CD4-positive, alpha-beta T cell treated with Interleukin-1 beta for 1 hour (primary cell): ENCODE measurements at regions not wholly inside any gene's neighbourhood (a gene's known extent, or its start where the extent isn't known, plus 50 kb on each side); places are given as distances from the start of the nearest gene placed in this dataset.
A peak's percentile ranks its signal among the peaks of the same experiment; 100 is the strongest.
"Not testable (repeated sequence)": the region's sequence is repeated elsewhere in the genome, so short reads cannot be mapped to it uniquely, and the experiment has no call there.

Experiments
- DNase-seq, 2 donors: peaks; one replicate each; pipeline ENCODE4 v3.0.0-alpha.2; 2020 to 2022

GRCh38 chr12:8390001-8390777 is 65.6 kb upstream of the CLEC6A start:
- peak in 1 of 2 donors; percentile 74 for DNase-seq

GRCh38 chr12:8396225-8397071 is 59.3 kb upstream of the CLEC6A start:
- DNase-seq, result peak; percentile 65

- not testable (repeated sequence) for DNase-seq
Measured at GRCh38 chr12:8397378-8397777, 58.4 kb upstream of the CLEC6A start.

- not testable (repeated sequence) for DNase-seq
Measured at GRCh38 chr12:8399496-8400034, 56.2 kb upstream of the CLEC6A start.

- not testable (repeated sequence) for DNase-seq
Measured at GRCh38 chr12:8403834-8404233, 51.9 kb upstream of the CLEC6A start.

- DNase-seq, result not testable (repeated sequence)
Measured at GRCh38 chr12:8404341-8404740, 51.4 kb upstream of the CLEC6A start.
